Neural cell (in vitro differentiated cells): ENCODE measurements at regions not wholly inside any gene's neighbourhood (a gene's known extent, or its start where the extent isn't known, plus 50 kb on each side); places are given as distances from the start of the nearest gene placed in this dataset.
"Not testable (repeated sequence)": the region's sequence is repeated elsewhere in the genome, so short reads cannot be mapped to it uniquely, and the experiment has no call there.

Source experiments
- EZH2 ChIP-seq: fragments of 200-600, 300-800 bp; shearing (Covaris generic), sonication (generic); IDR thresholded peaks from 2 replicates; pipeline ENCODE4 v1.6.1; 2014; ENCODE audit warnings: antibody characterized with exemption, low read length, borderline replicate concordance, mild to moderate bottlenecking; ENCODE audit not compliant: insufficient read depth, poor library complexity, severe bottlenecking
- MXI1 ChIP-seq: fragments of 450-650 bp; conservative IDR thresholded peaks from 2 replicates; pipeline ENCODE4 v1.6.1; 2014; ENCODE audit warnings: antibody characterized with exemption, mild to moderate bottlenecking; ENCODE audit not compliant: poor library complexity, severe bottlenecking
- POLR2AphosphoS5 ChIP-seq: IDR thresholded peaks from 2 replicates; pipeline ENCODE4 v1.6.1; 2012
- TAF1 ChIP-seq: IDR thresholded peaks from 2 replicates; pipeline ENCODE4 v1.6.1; 2012; ENCODE audit warnings: low read depth
- TF ChIP-seq, protein P1 (sequence below): fragments of 450-650 bp; IDR thresholded peaks from 2 replicates; pipeline ENCODE4 v1.5.1; 2014; ENCODE audit warnings: antibody characterized with exemption, mild to moderate bottlenecking, moderate library complexity; ENCODE audit not compliant: poor library complexity, severe bottlenecking

DNA sequence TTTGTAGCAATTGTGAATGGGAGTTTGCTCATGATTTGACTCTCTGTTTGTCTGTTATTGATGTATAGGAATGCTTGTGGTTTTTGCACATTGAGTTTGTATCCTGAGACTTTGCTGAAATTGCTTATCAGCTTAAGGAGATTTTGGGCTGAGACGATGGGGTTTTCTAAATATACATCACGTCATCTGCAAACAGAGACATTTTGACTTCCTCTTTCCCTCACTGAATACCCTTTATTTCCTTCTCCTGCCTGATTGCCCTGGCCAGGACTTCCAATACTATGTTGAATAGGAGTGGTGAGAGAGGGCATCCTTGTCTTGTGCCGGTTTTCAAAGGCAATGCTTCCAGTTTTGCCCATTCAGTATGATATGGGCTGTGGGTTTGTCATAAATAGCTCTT, 96.6 kb downstream of the EBLN1 start:
- not testable (repeated sequence) for TF ChIP-seq EZH2, POLR2AphosphoS5, MXI1, TAF1
- TF ChIP-seq, protein P1, sequence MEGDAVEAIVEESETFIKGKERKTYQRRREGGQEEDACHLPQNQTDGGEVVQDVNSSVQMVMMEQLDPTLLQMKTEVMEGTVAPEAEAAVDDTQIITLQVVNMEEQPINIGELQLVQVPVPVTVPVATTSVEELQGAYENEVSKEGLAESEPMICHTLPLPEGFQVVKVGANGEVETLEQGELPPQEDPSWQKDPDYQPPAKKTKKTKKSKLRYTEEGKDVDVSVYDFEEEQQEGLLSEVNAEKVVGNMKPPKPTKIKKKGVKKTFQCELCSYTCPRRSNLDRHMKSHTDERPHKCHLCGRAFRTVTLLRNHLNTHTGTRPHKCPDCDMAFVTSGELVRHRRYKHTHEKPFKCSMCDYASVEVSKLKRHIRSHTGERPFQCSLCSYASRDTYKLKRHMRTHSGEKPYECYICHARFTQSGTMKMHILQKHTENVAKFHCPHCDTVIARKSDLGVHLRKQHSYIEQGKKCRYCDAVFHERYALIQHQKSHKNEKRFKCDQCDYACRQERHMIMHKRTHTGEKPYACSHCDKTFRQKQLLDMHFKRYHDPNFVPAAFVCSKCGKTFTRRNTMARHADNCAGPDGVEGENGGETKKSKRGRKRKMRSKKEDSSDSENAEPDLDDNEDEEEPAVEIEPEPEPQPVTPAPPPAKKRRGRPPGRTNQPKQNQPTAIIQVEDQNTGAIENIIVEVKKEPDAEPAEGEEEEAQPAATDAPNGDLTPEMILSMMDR = not testable (repeated sequence)
